Prostate gland (tissue), 2 donors: ENCODE measurements at regions not wholly inside any gene's neighbourhood (a gene's known extent, or its start where the extent isn't known, plus 50 kb on each side); places are given as distances from the start of the nearest gene placed in this dataset.

Source experiments
- DNase-seq: peaks from one replicate; pipeline ENCODE4 v3.0.0-alpha.2; 2019; ENCODE audit warnings: low spot score
- H3K27ac ChIP-seq, 2 donors: fragments of 200-600 bp; sonication (generic); 2 replicates each; pipeline ENCODE4 v1.5.1; 2017 to 2019
- H3K27me3 ChIP-seq: fragments of 200-600 bp; sonication (generic); replicated peaks from 2 replicates; pipeline ENCODE4 v1.5.1; 2019; ENCODE audit not compliant: insufficient read depth
- H3K36me3 ChIP-seq, 2 donors: fragments of 200-600 bp; sonication (generic); 1 replicate in 1 of 2; 2 replicates in 1 of 2; pipeline versions ENCODE4 v1.5.1 to v1.8.1; 2017 to 2019
- H3K4me1 ChIP-seq: fragments of 200-600 bp; sonication (generic); replicated peaks from 2 replicates; pipeline ENCODE4 v1.5.1; 2019
- H3K4me3 ChIP-seq, 2 donors: fragments of 200-600 bp; sonication (generic); 2 replicates each; pipeline ENCODE4 v1.5.1; 2017 to 2019
- H3K9me3 ChIP-seq: fragments of 200-600 bp; sonication (generic); 2 replicates; pipeline ENCODE4 v1.5.1; 2017
- POLR2A ChIP-seq: fragments of 450-650 bp; IDR thresholded peaks from one replicate; pipeline ENCODE4 v1.6.1; 2016; ENCODE audit warnings: antibody characterized with exemption, mild to moderate bottlenecking
- POLR2AphosphoS5 ChIP-seq: sonication (generic); formaldehyde crosslinking; IDR thresholded peaks from one replicate; pipeline ENCODE4 v1.6.1; 2017; ENCODE audit warnings: antibody characterized with exemption
- WGBS: methylation state at CpG from one replicate; pipeline ENCODE4 v1.1.5; 2018; 5-methylcytosine and 5-hydroxymethylcytosine counted together
- intact Hi-C: fragments of 100-400 bp; cut with DNase I; formaldehyde crosslinking; loops from one replicate; pipeline ENCODE4 v1.14.2; 2022
- TF ChIP-seq, protein P1 (sequence below), 4 experiments: fragments of 200-600 bp in 2 of 4; fragments of 450-650 bp in 2 of 4; sonication (generic) in 2 of 4; IDR thresholded peaks; 1 replicate in 3 of 4; 2 replicates in 1 of 4; pipeline ENCODE4 v1.5.1; 2016 to 2019; ENCODE audit warnings: antibody characterized with exemption in 4 of 4, mild to moderate bottlenecking in 2 of 4, moderate library complexity in 2 of 4

GRCh38 chr18:79583426-79583825, 96.2 kb upstream of the CTDP1 start:
- TF ChIP-seq POLR2A (no peak), POLR2AphosphoS5 (no peak)
- TF ChIP-seq, protein P1, sequence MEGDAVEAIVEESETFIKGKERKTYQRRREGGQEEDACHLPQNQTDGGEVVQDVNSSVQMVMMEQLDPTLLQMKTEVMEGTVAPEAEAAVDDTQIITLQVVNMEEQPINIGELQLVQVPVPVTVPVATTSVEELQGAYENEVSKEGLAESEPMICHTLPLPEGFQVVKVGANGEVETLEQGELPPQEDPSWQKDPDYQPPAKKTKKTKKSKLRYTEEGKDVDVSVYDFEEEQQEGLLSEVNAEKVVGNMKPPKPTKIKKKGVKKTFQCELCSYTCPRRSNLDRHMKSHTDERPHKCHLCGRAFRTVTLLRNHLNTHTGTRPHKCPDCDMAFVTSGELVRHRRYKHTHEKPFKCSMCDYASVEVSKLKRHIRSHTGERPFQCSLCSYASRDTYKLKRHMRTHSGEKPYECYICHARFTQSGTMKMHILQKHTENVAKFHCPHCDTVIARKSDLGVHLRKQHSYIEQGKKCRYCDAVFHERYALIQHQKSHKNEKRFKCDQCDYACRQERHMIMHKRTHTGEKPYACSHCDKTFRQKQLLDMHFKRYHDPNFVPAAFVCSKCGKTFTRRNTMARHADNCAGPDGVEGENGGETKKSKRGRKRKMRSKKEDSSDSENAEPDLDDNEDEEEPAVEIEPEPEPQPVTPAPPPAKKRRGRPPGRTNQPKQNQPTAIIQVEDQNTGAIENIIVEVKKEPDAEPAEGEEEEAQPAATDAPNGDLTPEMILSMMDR (IDR thresholded peaks at IDR 0.05): no peak
- H3K36me3 ChIP-seq: no peaks in the 10 kb centered on the region
- no peak for DNase-seq
- no peaks in the 10 kb centered on the region for H3K27me3 ChIP-seq
- H3K4me3 ChIP-seq: no peak overlapping the region
- WGBS: 84% methylated on average over 13 of the region's 13 CpGs
- H3K27ac ChIP-seq: no peak overlapping the region
- no peaks in the 10 kb centered on the region for H3K4me1 ChIP-seq
- no peaks in the 10 kb centered on the region for H3K9me3 ChIP-seq
- intact Hi-C loops: no loop called here

- no peak for DNase-seq
- 54% methylated on average over 8 of the region's 15 CpGs for WGBS
- Histone ChIP-seq H3K27me3 (no peaks in the 10 kb centered on the region), H3K4me1 (no peaks in the 10 kb centered on the region), H3K4me3 (no peak overlapping the region), H3K36me3 (no peaks in the 10 kb centered on the region), H3K27ac (no peak overlapping the region), H3K9me3 (no peaks in the 10 kb centered on the region)
- no peak for TF ChIP-seq POLR2A
- TF ChIP-seq, protein P1 (IDR thresholded peaks at IDR 0.05): no peak
- no peak for TF ChIP-seq POLR2AphosphoS5
- intact Hi-C loops: no loop called here
Measured at GRCh38 chr18:79583984-79584401, 95.6 kb upstream of the CTDP1 start.

DNA sequence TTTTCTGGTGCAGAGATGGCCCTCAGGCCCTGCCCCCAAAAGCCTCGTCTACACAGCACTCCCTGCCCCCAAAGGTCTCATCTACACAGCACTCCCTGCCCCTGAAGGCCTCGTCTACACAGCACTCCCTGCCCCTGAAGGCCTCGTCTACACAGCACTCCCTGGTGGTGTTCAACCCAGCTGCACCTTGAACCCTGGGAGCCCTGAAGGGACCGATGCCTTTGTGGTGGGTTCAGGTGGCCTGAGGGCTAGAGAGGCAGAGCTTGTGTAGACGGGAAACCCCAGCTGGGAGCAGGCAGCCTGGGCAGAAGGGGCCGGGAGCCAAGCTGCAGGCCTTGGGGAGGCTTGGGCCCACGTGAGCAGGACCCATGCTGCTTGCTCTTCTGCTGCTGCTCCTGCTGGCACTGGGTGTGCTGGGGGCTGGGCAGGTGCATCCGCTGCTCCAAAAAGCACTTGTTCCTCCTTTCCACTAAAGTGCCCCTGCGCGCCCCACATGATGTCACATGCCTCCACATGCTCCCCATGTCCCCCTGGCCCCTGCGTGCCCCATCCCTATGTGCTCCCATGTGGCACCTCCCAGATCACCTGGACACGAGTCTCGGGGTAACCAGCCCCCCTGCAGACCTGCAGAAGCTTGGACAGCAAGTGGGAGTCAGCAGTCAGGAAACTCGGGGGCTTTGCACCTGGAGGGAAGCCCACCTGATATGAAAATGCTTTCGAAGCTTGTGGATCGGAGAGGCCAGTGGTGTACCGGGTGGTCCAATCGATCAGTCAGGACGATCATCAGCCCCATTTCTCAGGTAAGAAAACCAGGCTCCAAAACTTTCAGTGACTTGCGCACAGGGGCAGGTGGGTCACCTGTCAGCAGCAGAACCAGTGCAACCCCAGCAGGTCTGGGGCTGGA, 94.9 kb upstream of the CTDP1 start:
- no peaks in the 10 kb centered on the region for H3K27me3 ChIP-seq
- H3K36me3 ChIP-seq: no peaks in the 10 kb centered on the region
- H3K9me3 ChIP-seq: no peaks in the 10 kb centered on the region
- WGBS: 88% methylated on average over 19 of the region's 20 CpGs
- no peak for DNase-seq
- H3K27ac ChIP-seq: no peak overlapping the region
- TF ChIP-seq POLR2A (no peak), POLR2AphosphoS5 (no peak)
- TF ChIP-seq, protein P1 (IDR thresholded peaks at IDR 0.05): no peak
- H3K4me1 ChIP-seq: no peaks in the 10 kb centered on the region
- intact Hi-C loops: no loop called here
- no peak overlapping the region for H3K4me3 ChIP-seq

GRCh38 chr18:79585395-79586370, 93.9 kb upstream of the CTDP1 start:
- 87% methylated on average over 20 of the region's 20 CpGs for WGBS
- DNase-seq: no peak
- Histone ChIP-seq H3K4me3 (no peak overlapping the region), H3K27me3 (no peaks in the 10 kb centered on the region), H3K4me1 (no peaks in the 10 kb centered on the region), H3K9me3 (no peaks in the 10 kb centered on the region), H3K36me3 (no peaks in the 10 kb centered on the region), H3K27ac (no peak overlapping the region)
- intact Hi-C loops: no loop called here
- TF ChIP-seq POLR2AphosphoS5 (no peak), POLR2A (no peak)
- TF ChIP-seq, protein P1 (IDR thresholded peaks at IDR 0.05): no peak
